K562 (cell line): ENCODE measurements at regions not wholly inside any gene's neighbourhood (a gene's known extent, or its start where the extent isn't known, plus 50 kb on each side); places are given as distances from the start of the nearest gene placed in this dataset.

Experiments used
- CHD2 ChIP-seq: IDR thresholded peaks from 2 replicates; pipeline ENCODE4 v1.6.1; 2011; ENCODE audit warnings: low read depth, low read length
- FIP1L1 ChIP-seq: fragments of 200-400 bp; formaldehyde crosslinking; IDR thresholded peaks from 2 replicates; pipeline ENCODE4 v1.6.1; 2018; ENCODE audit warnings: mild to moderate bottlenecking, low read depth, low read length; ENCODE audit not compliant: poor library complexity, severe bottlenecking
- MEIS2 ChIP-seq: fragments of 450-650 bp; IDR thresholded peaks from 2 replicates; pipeline ENCODE4 v1.6.1; 2014; ENCODE audit warnings: mild to moderate bottlenecking; ENCODE audit not compliant: partially characterized antibody
- SMARCB1 ChIP-seq: IDR thresholded peaks from 2 replicates; pipeline ENCODE4 v1.6.1; 2011; ENCODE audit warnings: improper control_type of control experiment, low read depth; ENCODE audit not compliant: insufficient read length
- SOX6 ChIP-seq: fragments of 450-650 bp; IDR thresholded peaks from 2 replicates; pipeline ENCODE4 v1.6.1; 2014; ENCODE audit warnings: mild to moderate bottlenecking
- TF ChIP-seq, protein P1 (sequence below): fragments of 150-350 bp; conservative IDR thresholded peaks from 2 replicates; pipeline ENCODE4 v1.6.1; 2014; ENCODE audit warnings: low read length
- TF ChIP-seq, protein P2 (sequence below), 3 experiments: IDR thresholded peaks in 2 of 3; conservative IDR thresholded peaks in 1 of 3; 2 replicates each; pipeline ENCODE4 v1.5.1; 2011 to 2012; ENCODE audit warnings: low read length in 3 of 3, mild to moderate bottlenecking in 3 of 3, control low read depth in 2 of 3, improper control_type of control experiment in 1 of 3, inconsistent platforms in 1 of 3, low read depth in 1 of 3, mixed read lengths in 1 of 3, moderate library complexity in 1 of 3; ENCODE audit not compliant: insufficient read depth in 2 of 3

DNA sequence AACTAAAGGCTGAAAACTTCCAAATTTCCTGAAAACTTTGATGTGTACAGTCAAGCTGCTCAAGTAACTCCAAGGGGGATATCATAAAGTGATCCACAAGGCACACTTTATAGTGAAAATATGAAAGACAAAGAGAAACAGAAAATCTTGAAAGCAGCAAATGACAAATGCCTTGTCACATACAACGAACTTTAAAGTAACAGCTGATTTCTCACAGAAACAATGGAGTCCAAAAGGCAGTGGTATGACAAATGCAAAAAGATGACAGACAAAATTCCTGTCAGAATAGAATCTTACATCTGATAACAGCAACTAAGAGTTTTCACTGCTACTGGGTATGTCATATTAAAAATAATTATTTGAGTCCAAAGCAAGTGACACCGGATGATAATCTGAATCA is 1602.3 kb upstream of the PRR20A start:
- TF ChIP-seq SOX6 (no peak), FIP1L1 (no peak), SMARCB1 (no peak), CHD2 (no peak), MEIS2 (no peak)
- TF ChIP-seq, protein P1, sequence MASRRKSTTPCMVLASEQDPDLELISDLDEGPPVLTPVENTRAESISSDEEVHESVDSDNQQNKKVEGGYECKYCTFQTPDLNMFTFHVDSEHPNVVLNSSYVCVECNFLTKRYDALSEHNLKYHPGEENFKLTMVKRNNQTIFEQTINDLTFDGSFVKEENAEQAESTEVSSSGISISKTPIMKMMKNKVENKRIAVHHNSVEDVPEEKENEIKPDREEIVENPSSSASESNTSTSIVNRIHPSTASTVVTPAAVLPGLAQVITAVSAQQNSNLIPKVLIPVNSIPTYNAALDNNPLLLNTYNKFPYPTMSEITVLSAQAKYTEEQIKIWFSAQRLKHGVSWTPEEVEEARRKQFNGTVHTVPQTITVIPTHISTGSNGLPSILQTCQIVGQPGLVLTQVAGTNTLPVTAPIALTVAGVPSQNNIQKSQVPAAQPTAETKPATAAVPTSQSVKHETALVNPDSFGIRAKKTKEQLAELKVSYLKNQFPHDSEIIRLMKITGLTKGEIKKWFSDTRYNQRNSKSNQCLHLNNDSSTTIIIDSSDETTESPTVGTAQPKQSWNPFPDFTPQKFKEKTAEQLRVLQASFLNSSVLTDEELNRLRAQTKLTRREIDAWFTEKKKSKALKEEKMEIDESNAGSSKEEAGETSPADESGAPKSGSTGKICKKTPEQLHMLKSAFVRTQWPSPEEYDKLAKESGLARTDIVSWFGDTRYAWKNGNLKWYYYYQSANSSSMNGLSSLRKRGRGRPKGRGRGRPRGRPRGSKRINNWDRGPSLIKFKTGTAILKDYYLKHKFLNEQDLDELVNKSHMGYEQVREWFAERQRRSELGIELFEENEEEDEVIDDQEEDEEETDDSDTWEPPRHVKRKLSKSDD: no peak
- TF ChIP-seq, protein P2, sequence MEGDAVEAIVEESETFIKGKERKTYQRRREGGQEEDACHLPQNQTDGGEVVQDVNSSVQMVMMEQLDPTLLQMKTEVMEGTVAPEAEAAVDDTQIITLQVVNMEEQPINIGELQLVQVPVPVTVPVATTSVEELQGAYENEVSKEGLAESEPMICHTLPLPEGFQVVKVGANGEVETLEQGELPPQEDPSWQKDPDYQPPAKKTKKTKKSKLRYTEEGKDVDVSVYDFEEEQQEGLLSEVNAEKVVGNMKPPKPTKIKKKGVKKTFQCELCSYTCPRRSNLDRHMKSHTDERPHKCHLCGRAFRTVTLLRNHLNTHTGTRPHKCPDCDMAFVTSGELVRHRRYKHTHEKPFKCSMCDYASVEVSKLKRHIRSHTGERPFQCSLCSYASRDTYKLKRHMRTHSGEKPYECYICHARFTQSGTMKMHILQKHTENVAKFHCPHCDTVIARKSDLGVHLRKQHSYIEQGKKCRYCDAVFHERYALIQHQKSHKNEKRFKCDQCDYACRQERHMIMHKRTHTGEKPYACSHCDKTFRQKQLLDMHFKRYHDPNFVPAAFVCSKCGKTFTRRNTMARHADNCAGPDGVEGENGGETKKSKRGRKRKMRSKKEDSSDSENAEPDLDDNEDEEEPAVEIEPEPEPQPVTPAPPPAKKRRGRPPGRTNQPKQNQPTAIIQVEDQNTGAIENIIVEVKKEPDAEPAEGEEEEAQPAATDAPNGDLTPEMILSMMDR (IDR thresholded peaks at IDR 0.05 in 2 of 3, conservative IDR thresholded peaks at IDR 0.05 in 1 of 3; ENCODE audit: insufficient read depth in 2 of 3, low read depth in 1 of 3, low read length in 3 of 3): no peak
